Hepatocyte (in vitro differentiated cells): ENCODE measurements at regions not wholly inside any gene's neighbourhood (a gene's known extent, or its start where the extent isn't known, plus 50 kb on each side); places are given as distances from the start of the nearest gene placed in this dataset.
A peak's percentile ranks its signal among the peaks of the same experiment; 100 is the strongest.
"Not testable (repeated sequence)": the region's sequence is repeated elsewhere in the genome, so short reads cannot be mapped to it uniquely, and the experiment has no call there.

Experiments
- DNase-seq: peaks from one replicate; pipeline ENCODE4 v3.0.0-alpha.2; 2016; ENCODE audit warnings: low spot score
- H2AFZ ChIP-seq: fragments of 200-600 bp; sonication (generic); 2 replicates; pipeline ENCODE4 v1.6.0; 2016; ENCODE audit warnings: antibody characterized with exemption, mild to moderate bottlenecking
- H3K27ac ChIP-seq: fragments of 200-600 bp; sonication (generic); 2 replicates; pipeline ENCODE4 v1.5.1; 2016; ENCODE audit warnings: mild to moderate bottlenecking
- H3K27me3 ChIP-seq: fragments of 200-600 bp; sonication (generic); 2 replicates; pipeline ENCODE4 v1.6.1; 2016
- H3K36me3 ChIP-seq: fragments of 200-600 bp; sonication (generic); replicated peaks from 2 replicates; pipeline ENCODE4 v1.5.1; 2016; ENCODE audit warnings: low read depth; ENCODE audit not compliant: insufficient read depth
- H3K4me1 ChIP-seq: fragments of 200-600 bp; sonication (generic); 2 replicates; pipeline ENCODE4 v1.5.1; 2016; ENCODE audit warnings: mild to moderate bottlenecking, moderate library complexity; ENCODE audit not compliant: insufficient read depth
- H3K4me2 ChIP-seq: fragments of 200-600 bp; sonication (generic); 2 replicates; pipeline ENCODE4 v1.6.0; 2016
- H3K4me3 ChIP-seq: fragments of 200-600 bp; sonication (generic); 2 replicates; pipeline ENCODE4 v1.5.1; 2016; ENCODE audit warnings: mild to moderate bottlenecking
- H3K79me2 ChIP-seq: fragments of 200-600 bp; sonication (generic); 2 replicates; pipeline ENCODE4 v1.6.0; 2017; ENCODE audit warnings: mild to moderate bottlenecking
- H3K9me2 ChIP-seq: fragments of 200-600 bp; sonication (generic); replicated peaks from 2 replicates; pipeline ENCODE4 v1.6.0; 2017; ENCODE audit warnings: mild to moderate bottlenecking; ENCODE audit not compliant: insufficient read depth
- H3K9me3 ChIP-seq: fragments of 200-600 bp; sonication (generic); 2 replicates; pipeline ENCODE4 v1.5.1; 2016; ENCODE audit warnings: low read depth, mild to moderate bottlenecking
- H4K20me1 ChIP-seq: fragments of 200-600 bp; sonication (generic); 2 replicates; pipeline ENCODE4 v1.6.0; 2016; ENCODE audit warnings: mild to moderate bottlenecking; ENCODE audit not compliant: insufficient read depth, poor library complexity, severe bottlenecking
- EZH2 ChIP-seq: fragments of 200-600 bp; sonication (generic); IDR thresholded peaks from 2 replicates; pipeline ENCODE4 v1.6.1; 2016; ENCODE audit warnings: antibody characterized with exemption, mild to moderate bottlenecking, borderline replicate concordance
- EZH2phosphoT487 ChIP-seq: fragments of 200-600 bp; sonication (generic); IDR thresholded peaks from one replicate; pipeline ENCODE4 v1.6.1; 2018; ENCODE audit warnings: antibody characterized with exemption, mild to moderate bottlenecking, low read depth, moderate library complexity; ENCODE audit not compliant: unreplicated experiment, severe bottlenecking
- WGBS: methylation state at CpG from one replicate; pipeline ENCODE4 v1.1.6; 2016; ENCODE audit warnings: low lambda C conversion rate; ENCODE audit errors: missing lambda C conversion rate; 5-methylcytosine and 5-hydroxymethylcytosine counted together
- TF ChIP-seq, protein P1 (sequence below): fragments of 200-600 bp; sonication (generic); IDR thresholded peaks from 2 replicates; pipeline ENCODE4 v1.5.1; 2016; ENCODE audit warnings: antibody characterized with exemption, mild to moderate bottlenecking; ENCODE audit not compliant: poor library complexity

DNA sequence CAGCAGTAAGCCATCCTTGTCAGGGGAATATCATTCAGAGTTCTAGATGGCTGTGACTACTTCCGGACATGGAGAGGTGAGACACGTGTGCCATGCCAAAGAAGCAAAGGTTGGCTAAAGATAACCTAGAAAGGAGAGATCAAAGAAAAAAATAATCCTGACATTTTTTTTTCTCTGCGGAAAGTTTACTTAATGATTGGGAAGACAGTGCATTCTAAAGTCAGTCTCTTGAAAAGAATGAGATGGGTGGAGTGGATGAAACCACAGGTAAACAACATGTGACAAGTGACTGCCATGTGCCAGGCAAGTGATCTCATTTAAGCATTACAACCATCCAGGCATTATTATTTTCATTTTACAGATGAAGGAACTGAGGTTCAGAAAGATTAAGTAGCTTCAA is 436.6 kb downstream of the SOX2 start:
- Histone ChIP-seq H3K79me2 (no peaks in the 10 kb centered on the region), H3K4me3 (no peak overlapping the region), H3K4me2 (no peak overlapping the region), H3K36me3 (no peaks in the 10 kb centered on the region), H3K9me2 (no peaks in the 10 kb centered on the region), H2AFZ (no peak overlapping the region), H3K27me3 (no peaks in the 10 kb centered on the region), H4K20me1 (no peaks in the 10 kb centered on the region), H3K4me1 (no peaks in the 10 kb centered on the region), H3K27ac (no peak overlapping the region), H3K9me3 (no peaks in the 10 kb centered on the region)
- TF ChIP-seq, protein P1, sequence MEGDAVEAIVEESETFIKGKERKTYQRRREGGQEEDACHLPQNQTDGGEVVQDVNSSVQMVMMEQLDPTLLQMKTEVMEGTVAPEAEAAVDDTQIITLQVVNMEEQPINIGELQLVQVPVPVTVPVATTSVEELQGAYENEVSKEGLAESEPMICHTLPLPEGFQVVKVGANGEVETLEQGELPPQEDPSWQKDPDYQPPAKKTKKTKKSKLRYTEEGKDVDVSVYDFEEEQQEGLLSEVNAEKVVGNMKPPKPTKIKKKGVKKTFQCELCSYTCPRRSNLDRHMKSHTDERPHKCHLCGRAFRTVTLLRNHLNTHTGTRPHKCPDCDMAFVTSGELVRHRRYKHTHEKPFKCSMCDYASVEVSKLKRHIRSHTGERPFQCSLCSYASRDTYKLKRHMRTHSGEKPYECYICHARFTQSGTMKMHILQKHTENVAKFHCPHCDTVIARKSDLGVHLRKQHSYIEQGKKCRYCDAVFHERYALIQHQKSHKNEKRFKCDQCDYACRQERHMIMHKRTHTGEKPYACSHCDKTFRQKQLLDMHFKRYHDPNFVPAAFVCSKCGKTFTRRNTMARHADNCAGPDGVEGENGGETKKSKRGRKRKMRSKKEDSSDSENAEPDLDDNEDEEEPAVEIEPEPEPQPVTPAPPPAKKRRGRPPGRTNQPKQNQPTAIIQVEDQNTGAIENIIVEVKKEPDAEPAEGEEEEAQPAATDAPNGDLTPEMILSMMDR, result no peak
- TF ChIP-seq EZH2 (no peak), EZH2phosphoT487 (no peak)
- WGBS, result 71% methylated on average over 3 of the region's 3 CpGs
- DNase-seq, result peak; percentile 5

DNA sequence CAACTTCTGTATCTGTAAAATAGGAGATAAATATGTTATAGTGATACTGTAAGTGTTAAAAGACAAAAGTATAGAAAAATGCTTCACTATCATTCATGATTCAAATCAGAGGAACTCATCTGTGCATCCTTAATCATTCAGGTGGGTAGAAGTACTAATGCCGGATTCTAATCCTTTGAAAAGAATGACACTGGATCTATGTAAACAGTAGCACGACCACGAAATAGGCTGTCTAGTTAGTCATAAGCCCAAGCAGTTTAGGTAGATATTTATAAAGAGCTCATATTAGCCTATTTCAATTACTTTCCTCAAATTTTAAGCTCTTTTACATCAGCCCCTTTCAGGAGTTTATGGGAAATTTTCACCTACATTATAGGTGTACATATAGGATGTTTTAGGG is 437.9 kb downstream of the SOX2 start:
- no peaks in the 10 kb centered on the region for H3K36me3 ChIP-seq
- H3K27me3 ChIP-seq, result no peaks in the 10 kb centered on the region
- 64% methylated on average over 3 of the region's 3 CpGs for WGBS
- no peak overlapping the region for H3K4me2 ChIP-seq
- TF ChIP-seq, protein P1, result no peak
- TF ChIP-seq EZH2 (no peak), EZH2phosphoT487 (no peak)
- no peak overlapping the region for H3K4me3 ChIP-seq
- H2AFZ ChIP-seq, result no peak overlapping the region
- DNase-seq, result no peak
- no peaks in the 10 kb centered on the region for H3K4me1 ChIP-seq
- H3K79me2 ChIP-seq, result no peaks in the 10 kb centered on the region
- H4K20me1 ChIP-seq, result no peaks in the 10 kb centered on the region
- no peaks in the 10 kb centered on the region for H3K9me3 ChIP-seq
- H3K27ac ChIP-seq, result no peak overlapping the region
- no peaks in the 10 kb centered on the region for H3K9me2 ChIP-seq

DNA sequence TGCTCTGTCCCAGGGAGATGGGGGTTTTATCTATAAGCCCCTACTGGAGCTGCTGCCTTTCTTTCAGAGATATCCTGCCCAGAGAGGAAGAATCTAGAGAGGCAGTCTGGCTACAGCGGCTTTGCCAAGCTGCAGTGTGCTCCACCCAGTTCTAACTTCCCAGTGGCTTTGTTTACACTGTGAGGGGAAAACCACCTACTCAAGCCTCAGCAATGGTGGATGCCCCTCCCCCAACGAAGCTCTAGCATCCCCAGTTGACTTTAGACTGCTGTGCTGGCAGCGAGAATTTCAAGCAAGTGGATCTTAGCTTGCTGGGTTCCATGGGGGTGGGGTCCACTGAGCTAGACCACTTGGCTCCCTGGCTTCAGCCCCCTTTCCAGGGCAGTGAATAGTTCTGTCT is 444.6 kb downstream of the SOX2 start:
- H3K4me3 ChIP-seq, DNase-seq, H3K9me2 ChIP-seq, H3K27me3 ChIP-seq, H2AFZ ChIP-seq, H3K79me2 ChIP-seq, H4K20me1 ChIP-seq, H3K4me1 ChIP-seq, H3K36me3 ChIP-seq, H3K27ac ChIP-seq, H3K9me3 ChIP-seq, H3K4me2 ChIP-seq: not testable (repeated sequence)
- 70% methylated on average over 3 of the region's 3 CpGs for WGBS

DNA sequence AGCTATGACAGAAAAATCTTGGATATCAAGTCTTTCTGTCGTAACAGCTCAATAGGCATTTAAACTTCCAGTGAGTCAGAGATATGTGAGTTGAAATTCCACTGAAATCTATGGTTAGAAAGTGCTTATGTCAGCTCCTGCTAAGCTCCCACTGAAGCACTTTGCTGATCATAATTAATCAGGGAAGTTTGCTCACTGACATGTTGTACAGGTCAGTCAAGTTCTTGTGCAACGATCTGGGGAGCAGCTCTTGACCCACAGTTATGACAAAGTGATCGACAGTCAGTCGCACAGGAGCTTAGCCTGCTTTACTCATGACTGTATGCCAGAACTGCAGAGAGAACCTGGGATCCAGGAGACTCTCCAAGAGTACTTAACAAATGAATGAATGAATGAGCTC is 453.5 kb downstream of the SOX2 start:
- Histone ChIP-seq H3K79me2 (no peaks in the 10 kb centered on the region), H4K20me1 (no peaks in the 10 kb centered on the region), H3K4me1 (no peaks in the 10 kb centered on the region), H3K9me3 (no peaks in the 10 kb centered on the region), H3K4me2 (peak overlapping the region; percentile 34), H3K36me3 (no peaks in the 10 kb centered on the region), H3K4me3 (no peak overlapping the region), H2AFZ (no peak overlapping the region), H3K27ac (peak overlapping the region; percentile 31), H3K27me3 (no peaks in the 10 kb centered on the region), H3K9me2 (no peaks in the 10 kb centered on the region)
- 20% methylated on average over 4 of the region's 4 CpGs for WGBS
- no peak for TF ChIP-seq EZH2
- TF ChIP-seq, protein P1, result no peak
- TF ChIP-seq EZH2phosphoT487, result no peak
- peak; percentile 75 for DNase-seq
